ENCODE measurements at regions not wholly inside any gene's neighbourhood (a gene's known extent, or its start where the extent isn't known, plus 50 kb on each side); places are given as distances from the start of the nearest gene placed in this dataset.
"Not testable (repeated sequence)": the region's sequence is repeated elsewhere in the genome, so short reads cannot be mapped to it uniquely, and the experiment has no call there.

- no peaks in the 10 kb centered on the region for H3K27me3 ChIP-seq (ENCODE audit: insufficient read depth, insufficient read length)
- H3K4me3 ChIP-seq (ENCODE audit: insufficient read length, low read depth) = no peak overlapping the region
- H3K4me1 ChIP-seq (ENCODE audit: insufficient read depth, insufficient read length) = peaks cover 7% of the 10 kb centered on the region
- no peak for TF ChIP-seq SUZ12 (IDR thresholded peaks at IDR 0.05; ENCODE audit: extremely low read depth, insufficient read depth, insufficient read length)
- no peaks in the 10 kb centered on the region for H3K36me3 ChIP-seq (ENCODE audit: insufficient read depth, insufficient read length, low read length)
- H3K9me3 ChIP-seq (ENCODE audit: insufficient read depth, low read length) = no peaks in the 10 kb centered on the region
- H3K9ac ChIP-seq (ENCODE audit: insufficient read length, low read depth) = no peak overlapping the region
- DNase-seq (ENCODE audit: low read depth, low spot score) = no peak
Observed at GRCh38 chr6:169975286-169975685, 223.9 kb downstream of the ERMARD start.

- Histone ChIP-seq H3K4me1 (ENCODE audit: insufficient read depth, insufficient read length) (peaks cover 7% of the 10 kb centered on the region), H3K4me3 (ENCODE audit: insufficient read length, low read depth) (no peak overlapping the region), H3K9me3 (ENCODE audit: insufficient read depth, low read length) (no peaks in the 10 kb centered on the region), H3K9ac (ENCODE audit: insufficient read length, low read depth) (no peak overlapping the region), H3K36me3 (ENCODE audit: insufficient read depth, insufficient read length, low read length) (no peaks in the 10 kb centered on the region), H3K27me3 (ENCODE audit: insufficient read depth, insufficient read length) (no peaks in the 10 kb centered on the region)
- TF ChIP-seq YY1 (IDR thresholded peaks at IDR 0.05; ENCODE audit: insufficient read depth, insufficient read length) (no peak), SUZ12 (IDR thresholded peaks at IDR 0.05; ENCODE audit: extremely low read depth, insufficient read depth, insufficient read length) (no peak), ZNF274 (IDR thresholded peaks at IDR 0.05; ENCODE audit: low read depth, low read length) (no peak)
- DNase-seq (ENCODE audit: low read depth, low spot score) = no peak
Observed at GRCh38 chr6:169974663-169975062, 223.2 kb downstream of the ERMARD start.

- H3K4me1 ChIP-seq (ENCODE audit: insufficient read depth, insufficient read length); H3K9me3 ChIP-seq (ENCODE audit: insufficient read depth, low read length); H3K36me3 ChIP-seq (ENCODE audit: insufficient read depth, insufficient read length, low read length); DNase-seq (ENCODE audit: low read depth, low spot score); H3K9ac ChIP-seq (ENCODE audit: insufficient read length, low read depth); H3K4me3 ChIP-seq (ENCODE audit: insufficient read length, low read depth); H3K27me3 ChIP-seq (ENCODE audit: insufficient read depth, insufficient read length): not testable (repeated sequence)
Observed at GRCh38 chr6:169973588-169974467, 222.4 kb downstream of the ERMARD start.

DNA sequence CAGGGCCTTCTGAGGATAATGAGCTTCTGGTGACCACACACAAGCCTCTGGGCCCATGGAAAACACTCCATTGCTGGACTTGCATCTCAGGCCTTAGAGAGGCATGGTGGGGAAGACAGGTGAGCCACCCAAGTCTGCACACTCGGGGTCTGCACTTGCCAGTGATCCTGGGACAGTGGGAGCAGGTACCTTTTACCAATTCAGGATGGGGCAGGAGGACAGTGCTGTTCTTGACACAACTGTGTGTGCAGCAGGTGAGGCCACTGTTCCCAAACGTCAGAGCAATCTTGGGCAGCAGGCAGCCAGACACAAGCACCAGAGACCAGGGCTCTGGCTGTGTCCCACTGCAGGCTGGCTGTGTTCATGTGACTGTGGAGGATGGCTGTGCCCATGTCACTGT is 221.3 kb downstream of the ERMARD start:
- Histone ChIP-seq H3K36me3 (ENCODE audit: insufficient read depth, insufficient read length, low read length) (no peaks in the 10 kb centered on the region), H3K9me3 (ENCODE audit: insufficient read depth, low read length) (peaks cover 8% of the 10 kb centered on the region; the same call in 1 of the 2 replicates), H3K9ac (ENCODE audit: insufficient read length, low read depth) (no peak overlapping the region), H3K27me3 (ENCODE audit: insufficient read depth, insufficient read length) (no peaks in the 10 kb centered on the region), H3K4me3 (ENCODE audit: insufficient read length, low read depth) (no peak overlapping the region), H3K4me1 (ENCODE audit: insufficient read depth, insufficient read length) (peaks cover 7% of the 10 kb centered on the region)
- TF ChIP-seq YY1 (IDR thresholded peaks at IDR 0.05; ENCODE audit: insufficient read depth, insufficient read length) (no peak), SUZ12 (IDR thresholded peaks at IDR 0.05; ENCODE audit: extremely low read depth, insufficient read depth, insufficient read length) (no peak), ZNF274 (IDR thresholded peaks at IDR 0.05; ENCODE audit: low read depth, low read length) (no peak)
- DNase-seq (ENCODE audit: low read depth, low spot score) = no peak

DNA sequence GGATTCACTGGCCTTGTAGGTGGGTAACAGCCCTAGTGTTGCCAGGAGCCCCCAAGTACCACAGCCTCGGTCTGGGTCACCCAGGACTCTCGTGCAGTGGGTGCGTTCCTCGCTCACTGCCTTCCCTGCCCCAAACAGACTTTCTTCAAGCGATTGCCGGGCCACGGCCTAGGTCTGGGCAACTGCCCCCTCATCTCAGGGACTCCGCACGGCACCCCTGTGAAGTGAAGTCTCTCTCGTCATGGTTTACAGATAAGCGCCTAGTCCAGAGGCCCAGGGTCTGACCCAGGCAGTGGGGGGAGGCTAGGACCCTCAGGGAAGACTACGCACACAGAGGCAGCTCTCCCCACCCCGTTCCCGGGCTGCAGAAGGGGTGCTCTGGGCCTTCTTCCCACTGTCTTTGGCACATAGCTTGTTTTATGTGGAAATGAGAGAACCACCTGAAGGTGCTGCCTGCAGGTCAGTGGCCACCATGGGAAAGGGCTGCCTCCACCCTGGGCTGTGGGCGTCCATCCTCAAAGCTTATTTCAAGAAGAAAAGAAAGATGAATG is 220.8 kb downstream of the ERMARD start:
- Histone ChIP-seq H3K36me3 (ENCODE audit: insufficient read depth, insufficient read length, low read length) (no peaks in the 10 kb centered on the region), H3K4me3 (ENCODE audit: insufficient read length, low read depth) (no peak overlapping the region), H3K27me3 (ENCODE audit: insufficient read depth, insufficient read length) (no peaks in the 10 kb centered on the region), H3K9ac (ENCODE audit: insufficient read length, low read depth) (no peak overlapping the region), H3K4me1 (ENCODE audit: insufficient read depth, insufficient read length) (peaks cover 7% of the 10 kb centered on the region), H3K9me3 (ENCODE audit: insufficient read depth, low read length) (peaks cover 9% of the 10 kb centered on the region; the same call in 1 of the 2 replicates)
- TF ChIP-seq ZNF274 (IDR thresholded peaks at IDR 0.05; ENCODE audit: low read depth, low read length) (no peak), SUZ12 (IDR thresholded peaks at IDR 0.05; ENCODE audit: extremely low read depth, insufficient read depth, insufficient read length) (no peak), YY1 (IDR thresholded peaks at IDR 0.05; ENCODE audit: insufficient read depth, insufficient read length) (no peak)
- no peak for DNase-seq (ENCODE audit: low read depth, low spot score)

DNA sequence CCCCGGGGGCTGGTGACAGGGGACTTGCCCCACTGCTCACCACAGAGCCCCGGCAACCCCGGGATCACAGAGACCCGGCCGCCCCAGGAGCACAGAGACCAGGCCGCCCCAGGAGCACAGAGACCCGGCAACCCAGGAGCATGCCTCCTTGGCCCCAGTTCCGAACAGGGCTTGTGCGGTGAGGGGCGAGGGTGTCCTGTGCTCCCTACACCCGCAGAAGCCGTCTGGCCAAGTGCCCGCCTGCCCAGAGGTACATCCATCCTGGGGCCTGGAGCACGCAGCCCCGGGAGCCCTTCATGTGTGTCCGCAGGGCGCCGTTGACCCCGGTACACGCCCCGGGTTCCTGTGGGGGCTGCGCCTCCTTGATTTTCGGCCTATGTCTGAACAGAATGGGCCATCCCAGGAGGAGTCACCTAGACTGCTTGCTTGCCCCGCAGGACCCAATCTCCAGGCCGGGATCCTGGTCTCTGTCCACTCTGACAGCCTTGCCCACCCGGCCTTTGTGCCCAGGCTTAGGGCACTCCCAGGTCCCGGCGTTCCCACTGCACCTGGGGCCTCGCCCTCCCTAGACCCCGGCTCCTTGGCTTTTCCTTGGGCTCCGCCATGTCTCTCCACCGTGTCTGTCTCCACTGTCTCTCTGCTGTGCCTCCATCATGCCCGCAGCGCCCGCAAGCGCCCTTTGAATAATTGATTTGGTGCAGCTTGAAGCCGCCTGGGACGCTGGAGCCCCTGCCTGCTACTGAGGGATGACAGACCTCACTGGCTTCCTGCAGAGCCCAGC is 219.8 kb downstream of the ERMARD start:
- peaks cover 7% of the 10 kb centered on the region for H3K4me1 ChIP-seq (ENCODE audit: insufficient read depth, insufficient read length)
- H3K9me3 ChIP-seq (ENCODE audit: insufficient read depth, low read length) = peaks cover 14% of the 10 kb centered on the region; the same call in 1 of the 2 replicates
- no peak for DNase-seq (ENCODE audit: low read depth, low spot score)
- H3K9ac ChIP-seq (ENCODE audit: insufficient read length, low read depth) = no peak overlapping the region
- no peak for TF ChIP-seq ZNF274 (IDR thresholded peaks at IDR 0.05; ENCODE audit: low read depth, low read length)
- TF ChIP-seq YY1 (IDR thresholded peaks at IDR 0.05; ENCODE audit: insufficient read depth, insufficient read length) = no peak
- TF ChIP-seq SUZ12 (IDR thresholded peaks at IDR 0.05; ENCODE audit: extremely low read depth, insufficient read depth, insufficient read length) = no peak
- H3K27me3 ChIP-seq (ENCODE audit: insufficient read depth, insufficient read length) = no peaks in the 10 kb centered on the region
- no peaks in the 10 kb centered on the region for H3K36me3 ChIP-seq (ENCODE audit: insufficient read depth, insufficient read length, low read length)
- no peak overlapping the region for H3K4me3 ChIP-seq (ENCODE audit: insufficient read length, low read depth)

GRCh38 chr6:169970306-169970988 is 219.0 kb downstream of the ERMARD start:
- TF ChIP-seq ZNF274 (IDR thresholded peaks at IDR 0.05; ENCODE audit: low read depth, low read length) = no peak
- no peak for TF ChIP-seq SUZ12 (IDR thresholded peaks at IDR 0.05; ENCODE audit: extremely low read depth, insufficient read depth, insufficient read length)
- TF ChIP-seq YY1 (IDR thresholded peaks at IDR 0.05; ENCODE audit: insufficient read depth, insufficient read length) = no peak
- H3K4me1 ChIP-seq (ENCODE audit: insufficient read depth, insufficient read length) = peaks cover 7% of the 10 kb centered on the region
- no peak for DNase-seq (ENCODE audit: low read depth, low spot score)
- H3K9me3 ChIP-seq (ENCODE audit: insufficient read depth, low read length) = peaks cover 14% of the 10 kb centered on the region; the same call in 1 of the 2 replicates
- no peaks in the 10 kb centered on the region for H3K27me3 ChIP-seq (ENCODE audit: insufficient read depth, insufficient read length)
- no peak overlapping the region for H3K9ac ChIP-seq (ENCODE audit: insufficient read length, low read depth)
- no peak overlapping the region for H3K4me3 ChIP-seq (ENCODE audit: insufficient read length, low read depth)
- no peaks in the 10 kb centered on the region for H3K36me3 ChIP-seq (ENCODE audit: insufficient read depth, insufficient read length, low read length)

All from NT2/D1 (cell line).